ENCODE measurements at regions not wholly inside any gene's neighbourhood (a gene's known extent, or its start where the extent isn't known, plus 50 kb on each side); places are given as distances from the start of the nearest gene placed in this dataset.

DNA sequence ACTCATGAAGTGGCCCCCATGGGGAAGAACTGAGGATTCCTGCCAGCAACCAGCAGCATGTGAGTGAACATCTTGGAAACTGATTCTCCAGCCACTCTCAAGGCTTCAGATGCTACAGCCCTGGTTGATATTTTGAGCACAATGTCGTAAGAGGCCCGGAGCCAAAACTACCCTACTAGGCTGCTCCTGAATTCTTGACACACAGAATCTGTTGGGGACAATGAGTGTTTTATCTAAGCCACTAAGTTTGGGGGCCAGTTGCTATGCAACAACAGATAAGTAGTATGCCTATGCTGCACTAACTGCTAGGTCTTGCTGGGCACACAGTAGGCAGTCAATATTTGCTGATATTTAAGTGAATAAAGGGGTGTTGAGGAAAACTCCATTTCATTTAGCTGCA, 89.9 kb upstream of the CHL1 start:
- H3K4me1 ChIP-seq (ENCODE audit: control insufficient read depth in 1 of 2, insufficient read depth in 2 of 2, low read length in 2 of 2): no peaks in the 10 kb centered on the region
- H3K9me3 ChIP-seq (ENCODE audit: control insufficient read depth in 1 of 2, low read length in 2 of 2): no peaks in the 10 kb centered on the region
- H3K27ac ChIP-seq (ENCODE audit: low read length): no peak overlapping the region
- no peak overlapping the region for H3K4me3 ChIP-seq (ENCODE audit: low read depth in 1 of 2, low read length in 2 of 2)
- no peaks in the 10 kb centered on the region for H3K27me3 ChIP-seq (ENCODE audit: low read depth, low read length)
- H3K36me3 ChIP-seq (ENCODE audit: control insufficient read depth in 1 of 2, insufficient read depth in 2 of 2, low read length in 2 of 2): no peaks in the 10 kb centered on the region

GRCh38 chr3:111143-112069, 85.2 kb upstream of the CHL1 start:
- H3K27ac ChIP-seq (ENCODE audit: low read length): no peak overlapping the region
- H3K27me3 ChIP-seq (ENCODE audit: low read depth, low read length): no peaks in the 10 kb centered on the region
- H3K36me3 ChIP-seq (ENCODE audit: control insufficient read depth in 1 of 2, insufficient read depth in 2 of 2, low read length in 2 of 2): no peaks in the 10 kb centered on the region
- no peak overlapping the region for H3K4me3 ChIP-seq (ENCODE audit: low read depth in 1 of 2, low read length in 2 of 2)
- no peaks in the 10 kb centered on the region for H3K4me1 ChIP-seq (ENCODE audit: control insufficient read depth in 1 of 2, insufficient read depth in 2 of 2, low read length in 2 of 2)
- no peaks in the 10 kb centered on the region for H3K9me3 ChIP-seq (ENCODE audit: control insufficient read depth in 1 of 2, low read length in 2 of 2)

DNA sequence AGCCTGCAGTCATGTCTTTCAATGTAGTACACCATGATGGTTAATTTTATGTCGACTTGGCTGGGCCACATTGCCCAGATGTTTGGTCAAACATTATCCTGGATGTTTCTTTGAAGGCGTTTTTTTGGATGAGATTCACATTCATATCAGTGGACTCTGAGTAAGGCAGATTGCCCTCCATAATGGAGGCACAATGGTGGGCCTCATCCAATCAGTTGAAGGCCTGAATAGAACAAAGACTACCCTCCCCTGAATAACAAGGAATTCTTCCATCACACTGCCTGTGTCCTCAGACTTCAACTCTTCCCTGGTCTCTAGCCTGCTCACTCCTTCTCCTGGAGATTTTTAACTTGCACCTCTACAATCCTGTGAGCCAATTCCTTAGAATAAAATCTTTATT, 83.8 kb upstream of the CHL1 start:
- H3K9me3 ChIP-seq (ENCODE audit: control insufficient read depth in 1 of 2, low read length in 2 of 2): no peaks in the 10 kb centered on the region
- no peaks in the 10 kb centered on the region for H3K4me1 ChIP-seq (ENCODE audit: control insufficient read depth in 1 of 2, insufficient read depth in 2 of 2, low read length in 2 of 2)
- no peak overlapping the region for H3K4me3 ChIP-seq (ENCODE audit: low read depth in 1 of 2, low read length in 2 of 2)
- H3K36me3 ChIP-seq (ENCODE audit: control insufficient read depth in 1 of 2, insufficient read depth in 2 of 2, low read length in 2 of 2): no peaks in the 10 kb centered on the region
- H3K27ac ChIP-seq (ENCODE audit: low read length): no peak overlapping the region
- H3K27me3 ChIP-seq (ENCODE audit: low read depth, low read length): no peaks in the 10 kb centered on the region

DNA sequence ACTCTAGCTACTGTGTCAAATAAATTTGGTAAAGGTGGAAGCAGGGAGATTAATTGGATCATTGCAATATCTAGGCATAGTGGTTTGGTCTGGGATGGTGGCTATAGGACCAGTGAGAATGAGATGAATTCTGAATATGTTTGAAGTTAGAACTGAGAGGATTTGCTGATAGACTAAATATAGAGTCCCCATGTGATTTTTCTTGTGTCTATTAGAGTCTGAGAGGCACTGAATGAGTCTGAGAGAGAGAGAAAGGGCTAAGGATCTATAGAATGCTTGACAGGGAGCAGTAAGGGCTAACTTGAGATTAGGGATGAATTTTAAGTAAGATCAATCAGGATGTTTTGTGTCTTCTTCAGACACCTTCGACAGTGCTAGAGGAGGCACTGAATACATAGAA, 77.9 kb upstream of the CHL1 start:
- no peaks in the 10 kb centered on the region for H3K4me1 ChIP-seq (ENCODE audit: control insufficient read depth in 1 of 2, insufficient read depth in 2 of 2, low read length in 2 of 2)
- no peaks in the 10 kb centered on the region for H3K9me3 ChIP-seq (ENCODE audit: control insufficient read depth in 1 of 2, low read length in 2 of 2)
- no peak overlapping the region for H3K27ac ChIP-seq (ENCODE audit: low read length)
- no peak overlapping the region for H3K4me3 ChIP-seq (ENCODE audit: low read depth in 1 of 2, low read length in 2 of 2)
- no peaks in the 10 kb centered on the region for H3K27me3 ChIP-seq (ENCODE audit: low read depth, low read length)
- no peaks in the 10 kb centered on the region for H3K36me3 ChIP-seq (ENCODE audit: control insufficient read depth in 1 of 2, insufficient read depth in 2 of 2, low read length in 2 of 2)

DNA sequence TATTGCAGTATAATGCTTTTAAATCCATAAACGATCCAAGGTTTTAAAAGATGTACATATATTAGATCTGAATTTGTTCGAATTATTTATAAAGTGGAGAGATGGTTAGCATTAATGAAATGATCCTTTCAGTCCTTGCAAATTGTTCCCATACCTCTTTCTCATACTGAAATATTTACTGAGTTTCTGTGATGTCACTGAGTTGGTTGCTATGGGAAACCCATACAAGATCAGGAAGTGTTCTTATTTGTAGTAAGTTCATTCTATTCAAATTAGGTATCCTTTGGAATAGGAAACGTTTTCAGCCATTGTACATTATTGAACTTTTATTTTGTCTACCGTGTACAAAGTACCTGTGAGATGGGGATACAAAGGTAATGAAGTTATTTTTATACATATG, 73.2 kb upstream of the CHL1 start:
- H3K9me3 ChIP-seq (ENCODE audit: control insufficient read depth in 1 of 2, low read length in 2 of 2): no peaks in the 10 kb centered on the region

DNA sequence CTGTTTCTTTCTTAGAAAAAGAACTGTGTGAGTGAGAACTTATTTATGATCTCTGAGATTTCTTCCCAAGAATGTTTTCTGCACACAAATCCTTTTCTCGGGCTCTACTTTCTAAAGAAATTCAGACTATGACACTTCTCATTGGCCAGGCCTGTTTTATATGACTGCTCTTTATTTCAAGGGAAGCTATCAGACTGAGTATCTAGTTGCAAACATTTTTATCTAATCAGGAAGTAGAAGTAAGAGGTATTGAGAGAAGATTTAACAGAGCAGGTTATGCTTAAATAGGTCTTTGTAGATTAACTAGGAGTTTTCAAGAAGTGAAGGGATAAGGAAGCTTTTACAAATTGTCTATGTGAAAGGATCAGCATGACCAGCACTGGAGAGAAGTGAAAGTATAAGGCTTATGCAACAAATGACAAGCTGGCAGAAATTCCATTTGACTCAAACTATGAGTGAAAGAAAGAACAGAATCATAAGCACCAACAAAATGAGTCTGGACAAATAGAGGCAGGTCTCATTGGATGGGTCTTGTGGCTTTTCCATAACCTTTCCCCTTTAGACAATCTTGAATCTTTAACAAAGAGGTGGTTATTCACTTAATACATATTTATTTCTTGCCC, 71.9 kb upstream of the CHL1 start:
- Histone ChIP-seq H3K4me1 (ENCODE audit: control insufficient read depth in 1 of 2, insufficient read depth in 2 of 2, low read length in 2 of 2) (no peaks in the 10 kb centered on the region), H3K4me3 (ENCODE audit: low read depth in 1 of 2, low read length in 2 of 2) (no peak overlapping the region), H3K27me3 (ENCODE audit: low read depth, low read length) (no peaks in the 10 kb centered on the region), H3K27ac (ENCODE audit: low read length) (no peak overlapping the region), H3K9me3 (ENCODE audit: control insufficient read depth in 1 of 2, low read length in 2 of 2) (no peaks in the 10 kb centered on the region), H3K36me3 (ENCODE audit: control insufficient read depth in 1 of 2, insufficient read depth in 2 of 2, low read length in 2 of 2) (no peaks in the 10 kb centered on the region)

More for the DNA sequence above, 73.2 kb upstream of the CHL1 start:
- Histone ChIP-seq H3K27ac (ENCODE audit: low read length) (no peak overlapping the region), H3K36me3 (ENCODE audit: control insufficient read depth in 1 of 2, insufficient read depth in 2 of 2, low read length in 2 of 2) (no peaks in the 10 kb centered on the region), H3K4me3 (ENCODE audit: low read depth in 1 of 2, low read length in 2 of 2) (no peak overlapping the region), H3K4me1 (ENCODE audit: control insufficient read depth in 1 of 2, insufficient read depth in 2 of 2, low read length in 2 of 2) (no peaks in the 10 kb centered on the region), H3K27me3 (ENCODE audit: low read depth, low read length) (no peaks in the 10 kb centered on the region)

- Histone ChIP-seq H3K36me3 (ENCODE audit: control insufficient read depth in 1 of 2, insufficient read depth in 2 of 2, low read length in 2 of 2) (no peaks in the 10 kb centered on the region), H3K27ac (ENCODE audit: low read length) (no peak overlapping the region), H3K4me3 (ENCODE audit: low read depth in 1 of 2, low read length in 2 of 2) (no peak overlapping the region), H3K27me3 (ENCODE audit: low read depth, low read length) (no peaks in the 10 kb centered on the region), H3K4me1 (ENCODE audit: control insufficient read depth in 1 of 2, insufficient read depth in 2 of 2, low read length in 2 of 2) (no peaks in the 10 kb centered on the region), H3K9me3 (ENCODE audit: control insufficient read depth in 1 of 2, low read length in 2 of 2) (no peaks in the 10 kb centered on the region)
Observed at GRCh38 chr3:128515-129172, 67.9 kb upstream of the CHL1 start.

- Histone ChIP-seq H3K27ac (ENCODE audit: low read length) (no peak overlapping the region), H3K4me3 (ENCODE audit: low read depth in 1 of 2, low read length in 2 of 2) (no peak overlapping the region), H3K27me3 (ENCODE audit: low read depth, low read length) (no peaks in the 10 kb centered on the region), H3K9me3 (ENCODE audit: control insufficient read depth in 1 of 2, low read length in 2 of 2) (no peaks in the 10 kb centered on the region), H3K36me3 (ENCODE audit: control insufficient read depth in 1 of 2, insufficient read depth in 2 of 2, low read length in 2 of 2) (no peaks in the 10 kb centered on the region), H3K4me1 (ENCODE audit: control insufficient read depth in 1 of 2, insufficient read depth in 2 of 2, low read length in 2 of 2) (no peaks in the 10 kb centered on the region)
Observed at GRCh38 chr3:131151-131888, 65.2 kb upstream of the CHL1 start.

GRCh38 chr3:132378-132777, 64.2 kb upstream of the CHL1 start:
- H3K36me3 ChIP-seq (ENCODE audit: control insufficient read depth in 1 of 2, insufficient read depth in 2 of 2, low read length in 2 of 2): no peaks in the 10 kb centered on the region

DNA sequence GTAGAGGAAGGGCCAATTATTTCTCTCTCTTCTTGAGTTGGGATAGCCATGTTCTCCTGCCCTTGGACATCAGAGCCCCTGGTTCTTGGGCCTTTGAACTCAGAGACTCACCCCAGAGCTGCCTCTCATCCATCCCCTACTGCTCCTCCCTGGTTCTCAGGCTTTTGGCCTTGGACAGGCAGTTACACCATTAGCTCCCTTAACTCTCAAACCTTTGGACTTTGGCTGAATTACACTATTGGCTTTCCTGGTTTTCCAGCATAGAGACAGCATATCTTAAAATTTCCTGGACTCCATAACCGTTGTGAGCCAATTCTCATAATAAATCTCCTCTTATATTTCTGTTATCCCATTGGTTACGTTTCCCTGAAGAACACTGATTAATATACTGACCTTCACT, 63.7 kb upstream of the CHL1 start:
- Histone ChIP-seq H3K4me3 (ENCODE audit: low read depth in 1 of 2, low read length in 2 of 2) (no peak overlapping the region), H3K27ac (ENCODE audit: low read length) (no peak overlapping the region), H3K36me3 (ENCODE audit: control insufficient read depth in 1 of 2, insufficient read depth in 2 of 2, low read length in 2 of 2) (no peaks in the 10 kb centered on the region), H3K4me1 (ENCODE audit: control insufficient read depth in 1 of 2, insufficient read depth in 2 of 2, low read length in 2 of 2) (no peaks in the 10 kb centered on the region), H3K9me3 (ENCODE audit: control insufficient read depth in 1 of 2, low read length in 2 of 2) (no peaks in the 10 kb centered on the region), H3K27me3 (ENCODE audit: low read depth, low read length) (no peaks in the 10 kb centered on the region)

More at GRCh38 chr3:132378-132777, 64.2 kb upstream of the CHL1 start:
- no peaks in the 10 kb centered on the region for H3K27me3 ChIP-seq (ENCODE audit: low read depth, low read length)
- no peak overlapping the region for H3K27ac ChIP-seq (ENCODE audit: low read length)
- H3K4me3 ChIP-seq (ENCODE audit: low read depth in 1 of 2, low read length in 2 of 2): no peak overlapping the region
- H3K4me1 ChIP-seq (ENCODE audit: control insufficient read depth in 1 of 2, insufficient read depth in 2 of 2, low read length in 2 of 2): no peaks in the 10 kb centered on the region
- no peaks in the 10 kb centered on the region for H3K9me3 ChIP-seq (ENCODE audit: control insufficient read depth in 1 of 2, low read length in 2 of 2)

- Histone ChIP-seq H3K4me1 (ENCODE audit: control insufficient read depth in 1 of 2, insufficient read depth in 2 of 2, low read length in 2 of 2) (no peaks in the 10 kb centered on the region), H3K4me3 (ENCODE audit: low read depth in 1 of 2, low read length in 2 of 2) (no peak overlapping the region), H3K9me3 (ENCODE audit: control insufficient read depth in 1 of 2, low read length in 2 of 2) (peaks cover 0 to 3% of the 10 kb centered on the region in 2 donors), H3K36me3 (ENCODE audit: control insufficient read depth in 1 of 2, insufficient read depth in 2 of 2, low read length in 2 of 2) (no peaks in the 10 kb centered on the region), H3K27me3 (ENCODE audit: low read depth, low read length) (no peaks in the 10 kb centered on the region), H3K27ac (ENCODE audit: low read length) (no peak overlapping the region)
Observed at GRCh38 chr3:140748-141330, 55.7 kb upstream of the CHL1 start.

Data from muscle layer of duodenum (tissue), 2 donors.